NCI-H1436 (cell line): ENCODE measurements at regions not wholly inside any gene's neighbourhood (a gene's known extent, or its start where the extent isn't known, plus 50 kb on each side); places are given as distances from the start of the nearest gene placed in this dataset.

ENCODE experiments used
- DNase-seq: peaks from one replicate; lab custom pipeline; 2025; lab: John Stamatoyannopoulos, UW

DNA sequence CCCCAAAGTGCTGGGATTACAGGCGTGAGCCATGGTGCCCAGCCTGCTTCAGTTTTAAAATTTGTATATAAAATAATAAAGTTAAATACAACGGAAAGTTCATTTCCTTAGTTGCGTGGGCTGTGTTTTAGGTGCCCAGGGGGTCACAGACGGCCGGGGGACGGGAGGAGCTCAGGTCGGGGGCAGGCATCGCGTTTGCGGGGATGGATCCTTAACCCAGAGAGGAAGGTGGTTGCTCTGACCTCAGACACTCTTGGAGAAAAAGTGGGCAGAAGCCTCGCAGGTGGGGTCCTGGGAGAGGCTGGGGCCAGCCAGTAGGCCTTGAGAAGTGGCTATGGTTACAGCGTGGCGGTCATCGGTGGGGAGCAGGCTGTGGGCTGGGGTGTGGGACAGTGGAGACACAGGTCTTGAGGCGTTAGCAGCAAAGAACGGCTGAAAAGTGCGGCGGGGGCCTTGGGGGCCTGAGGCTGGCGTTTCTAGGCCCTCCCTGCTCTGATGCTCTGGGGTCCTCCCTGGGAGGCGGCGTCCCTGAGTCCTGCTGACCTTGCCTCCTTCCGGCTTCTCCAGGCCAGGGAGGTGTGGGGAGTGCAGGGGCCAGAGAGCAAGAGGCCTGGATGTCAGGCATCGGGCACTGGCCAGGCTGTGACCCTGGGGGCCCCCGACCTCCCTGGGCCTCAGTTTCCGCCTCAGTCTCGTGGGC, 54.4 kb downstream of the UNCX start:
- DNase-seq = no peak

DNA sequence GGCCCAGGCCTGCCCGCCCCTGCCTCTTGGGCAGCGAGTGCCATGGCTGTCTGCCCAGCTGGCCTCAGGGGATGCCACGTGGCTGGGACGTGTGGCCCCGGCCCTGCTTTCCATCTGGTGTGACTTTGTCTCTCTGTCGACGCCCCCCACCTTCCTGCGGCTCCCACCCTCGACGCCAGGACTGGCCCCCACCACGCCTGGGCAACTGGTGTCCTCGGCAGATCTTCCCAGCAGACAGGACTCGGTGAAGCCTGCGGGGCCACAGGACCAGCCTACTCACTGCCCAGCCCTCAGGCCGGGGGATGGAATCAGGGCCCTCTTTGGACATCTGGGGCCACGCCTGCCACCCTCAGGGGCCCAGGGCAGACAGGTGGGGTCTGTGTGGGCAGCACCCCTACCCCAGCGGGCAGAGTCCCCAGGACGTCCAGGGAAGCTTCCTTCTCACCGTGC, 55.1 kb downstream of the UNCX start:
- DNase-seq = no peak

DNA sequence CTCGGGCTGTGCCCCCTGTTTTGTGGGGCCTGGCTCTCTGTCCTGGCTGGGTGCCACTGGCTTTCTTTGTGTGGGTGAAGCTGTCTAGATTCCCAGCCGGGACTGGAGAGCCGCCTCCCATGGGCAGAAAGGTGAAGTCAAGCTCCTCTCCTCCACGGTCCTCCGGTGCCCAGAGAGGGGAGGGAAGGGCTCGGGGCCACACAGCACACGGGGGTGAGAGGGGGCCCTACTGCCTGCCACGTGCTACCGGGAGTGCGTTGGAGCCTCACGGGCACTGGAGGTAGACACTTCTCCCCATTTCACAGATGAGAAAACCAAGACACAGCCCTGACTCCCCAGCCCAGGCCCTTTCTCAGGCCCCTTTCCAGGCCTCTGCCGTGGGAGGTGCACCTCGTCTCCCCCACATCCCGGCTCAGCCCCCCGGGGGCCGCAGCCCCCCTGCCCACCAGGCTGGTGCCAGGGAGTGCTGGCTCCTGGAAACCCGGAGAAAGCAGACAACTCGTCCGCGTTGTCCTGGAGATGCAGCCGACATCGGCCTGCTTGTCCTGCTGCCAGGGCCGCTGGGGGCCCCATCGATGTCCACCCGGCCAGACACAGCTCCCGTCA, 55.8 kb downstream of the UNCX start:
- DNase-seq = no peak

DNA sequence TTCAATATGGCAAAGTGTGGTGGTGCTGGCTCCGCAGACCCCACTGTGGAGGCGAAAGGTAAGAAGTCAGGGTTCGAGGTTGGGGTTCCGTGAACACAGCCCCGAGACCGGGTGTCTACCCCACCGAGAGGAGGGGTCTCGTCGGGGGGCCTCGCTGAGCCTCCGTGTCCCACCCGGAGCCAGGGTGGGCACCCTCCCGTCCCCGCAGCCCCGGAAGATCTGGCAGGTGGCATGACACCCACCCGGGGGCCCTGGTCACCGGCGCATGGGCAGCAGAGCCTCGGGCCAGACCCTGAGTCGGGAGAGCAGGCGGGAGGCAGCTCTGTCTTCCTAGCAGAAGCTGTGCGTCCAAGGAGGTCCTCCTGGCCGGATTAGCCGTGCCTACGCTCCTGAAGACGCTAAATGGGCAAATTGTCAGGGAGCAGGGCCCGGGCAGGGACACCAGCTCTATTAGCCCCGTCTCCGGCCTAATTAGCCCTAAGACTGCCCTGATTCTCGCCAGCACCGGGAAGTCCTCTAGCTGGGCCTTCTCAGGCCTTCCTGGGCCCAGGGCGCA, 56.4 kb downstream of the UNCX start:
- no peak for DNase-seq

DNA sequence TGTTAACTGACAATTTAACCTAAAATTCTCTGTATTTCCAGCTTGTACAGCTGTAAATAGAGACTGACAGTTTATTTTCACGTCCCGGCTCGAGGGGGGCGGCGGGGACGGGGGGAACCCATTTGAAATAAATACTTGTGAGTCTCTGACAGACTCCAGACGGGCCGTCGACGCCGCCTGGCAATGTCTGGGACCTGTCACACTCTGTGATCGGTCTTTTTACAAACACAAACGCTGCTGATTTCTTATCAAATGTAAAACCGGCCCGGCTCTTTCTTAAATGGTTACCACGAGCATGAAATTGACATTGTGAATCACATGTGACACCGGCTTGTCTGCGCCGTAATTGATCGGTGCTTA, 57.0 kb downstream of the UNCX start:
- peak; percentile 20 for DNase-seq

DNA sequence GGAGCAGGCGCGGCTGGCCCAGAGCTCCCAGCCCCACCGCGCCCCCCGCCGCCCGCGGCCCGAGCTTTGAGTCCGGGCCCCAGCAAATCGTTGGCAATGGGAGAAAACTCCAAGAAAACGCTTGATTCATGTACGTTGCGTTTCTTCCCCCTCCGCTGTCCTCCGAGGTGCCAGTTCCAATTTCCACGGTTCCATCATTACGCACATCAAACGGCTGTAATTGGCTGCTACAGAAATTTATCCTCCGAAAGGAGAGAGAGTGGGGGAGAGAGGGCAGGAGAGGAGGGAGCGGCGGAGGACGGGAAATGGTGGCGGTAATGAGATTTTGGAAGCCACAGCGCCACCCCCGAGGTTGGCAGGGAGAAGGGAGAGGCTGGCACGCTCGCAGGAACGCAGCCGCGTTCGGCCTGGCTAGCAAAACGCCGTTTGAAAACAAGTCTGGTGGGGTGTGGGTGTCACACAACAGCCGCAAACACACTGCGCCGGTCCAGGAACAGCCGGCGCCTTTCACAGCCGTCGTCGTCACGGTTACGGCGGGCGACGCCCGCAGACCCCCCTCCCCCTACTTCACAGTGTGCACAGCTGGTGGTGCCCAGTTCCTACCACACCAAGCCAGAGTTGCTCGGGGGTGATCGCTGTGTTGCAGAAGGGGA, 57.5 kb downstream of the UNCX start:
- no peak for DNase-seq

DNA sequence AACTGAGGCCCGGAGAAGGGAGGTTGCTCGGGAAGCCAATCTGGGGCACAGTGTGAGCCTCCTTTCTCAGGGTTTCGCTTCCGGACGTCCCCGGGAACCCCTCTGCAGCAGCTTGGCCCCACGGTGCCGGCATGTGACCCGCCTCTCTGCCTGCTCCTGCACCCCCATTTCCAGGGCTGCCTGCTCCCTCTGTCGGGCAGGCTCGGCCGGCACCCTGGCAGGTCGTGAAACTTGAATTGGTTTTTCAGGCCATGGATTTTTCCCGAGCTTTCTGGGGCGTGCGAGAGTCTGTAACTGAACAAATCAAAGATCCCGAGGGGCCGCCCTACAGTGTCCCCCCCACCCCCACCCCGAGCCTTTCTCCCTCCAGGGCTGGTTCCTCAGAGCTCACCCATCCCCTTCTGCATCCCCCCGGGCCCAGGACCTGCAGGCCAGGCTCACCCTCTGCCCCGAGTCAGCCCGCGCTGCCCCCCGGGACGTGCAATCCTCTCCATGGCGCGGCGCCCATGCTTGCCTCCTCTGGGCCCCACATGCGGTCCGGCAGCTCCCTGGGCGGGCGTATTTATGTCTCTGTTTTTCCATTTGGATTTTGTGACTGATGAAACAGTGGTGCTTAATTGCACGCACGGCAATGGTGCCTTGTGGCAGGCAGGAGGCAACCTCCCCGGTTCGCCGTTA, 58.1 kb downstream of the UNCX start:
- DNase-seq = no peak

DNA sequence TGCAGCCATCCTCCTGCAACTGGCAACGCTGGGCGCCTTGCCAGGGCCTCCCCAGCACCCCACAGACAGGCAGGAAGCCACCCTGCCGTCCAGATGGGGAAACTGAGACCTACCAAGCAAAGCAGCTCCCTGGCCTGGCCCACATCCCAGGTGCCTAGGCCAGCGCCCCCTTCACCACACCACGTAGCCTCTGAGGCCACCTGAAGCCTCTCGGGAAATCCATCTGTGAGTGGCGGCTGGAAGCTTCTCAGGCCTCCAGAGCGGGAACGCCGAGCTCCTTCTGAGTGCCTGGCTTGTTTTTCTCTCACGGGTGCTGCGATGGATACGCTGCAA, 58.7 kb downstream of the UNCX start:
- DNase-seq = no peak

DNA sequence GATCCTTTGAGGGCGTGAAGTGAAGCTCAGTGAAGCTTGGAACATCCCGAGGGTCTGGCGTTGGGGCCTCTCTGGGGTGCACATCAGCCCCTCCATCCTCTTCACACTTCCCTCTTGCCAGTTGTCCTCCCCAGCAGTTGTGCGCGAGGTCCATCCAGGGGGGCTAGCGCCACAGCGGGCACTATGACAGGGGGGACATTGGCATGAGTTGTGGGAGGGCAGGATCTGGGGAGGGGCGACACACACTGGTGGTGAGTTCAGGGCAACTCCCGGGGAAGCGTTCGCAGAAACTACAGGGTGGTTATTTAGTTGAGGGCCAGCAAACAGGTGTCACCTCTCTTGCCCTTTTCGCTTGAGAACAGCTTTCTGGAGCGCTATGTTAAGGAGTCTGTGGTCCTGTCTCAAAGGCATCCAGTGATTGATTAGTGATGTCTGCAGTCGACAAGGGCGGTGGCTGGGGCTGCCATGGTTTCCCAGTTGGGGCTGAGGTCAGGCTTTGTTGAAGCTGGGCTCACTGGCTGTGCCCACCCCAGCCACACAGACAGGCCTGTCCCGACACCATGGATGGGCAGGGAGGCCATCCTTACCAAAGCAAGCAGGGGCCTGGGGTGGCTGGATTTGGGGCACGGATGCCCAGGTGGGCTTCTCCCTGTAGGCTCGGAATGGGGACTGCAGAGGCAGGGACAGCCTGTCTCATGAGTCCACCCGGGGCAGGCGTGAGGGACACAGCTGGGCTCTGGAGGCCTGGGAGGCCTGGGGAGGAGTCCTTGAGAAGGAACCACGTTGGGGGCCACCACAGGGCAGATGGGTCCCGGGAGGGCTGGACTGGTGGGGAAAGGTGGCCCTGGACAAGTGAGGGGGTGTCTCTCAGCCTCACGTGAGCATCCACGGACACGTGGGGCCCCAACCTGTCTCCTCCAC, 59.4 kb downstream of the UNCX start:
- no peak for DNase-seq

DNA sequence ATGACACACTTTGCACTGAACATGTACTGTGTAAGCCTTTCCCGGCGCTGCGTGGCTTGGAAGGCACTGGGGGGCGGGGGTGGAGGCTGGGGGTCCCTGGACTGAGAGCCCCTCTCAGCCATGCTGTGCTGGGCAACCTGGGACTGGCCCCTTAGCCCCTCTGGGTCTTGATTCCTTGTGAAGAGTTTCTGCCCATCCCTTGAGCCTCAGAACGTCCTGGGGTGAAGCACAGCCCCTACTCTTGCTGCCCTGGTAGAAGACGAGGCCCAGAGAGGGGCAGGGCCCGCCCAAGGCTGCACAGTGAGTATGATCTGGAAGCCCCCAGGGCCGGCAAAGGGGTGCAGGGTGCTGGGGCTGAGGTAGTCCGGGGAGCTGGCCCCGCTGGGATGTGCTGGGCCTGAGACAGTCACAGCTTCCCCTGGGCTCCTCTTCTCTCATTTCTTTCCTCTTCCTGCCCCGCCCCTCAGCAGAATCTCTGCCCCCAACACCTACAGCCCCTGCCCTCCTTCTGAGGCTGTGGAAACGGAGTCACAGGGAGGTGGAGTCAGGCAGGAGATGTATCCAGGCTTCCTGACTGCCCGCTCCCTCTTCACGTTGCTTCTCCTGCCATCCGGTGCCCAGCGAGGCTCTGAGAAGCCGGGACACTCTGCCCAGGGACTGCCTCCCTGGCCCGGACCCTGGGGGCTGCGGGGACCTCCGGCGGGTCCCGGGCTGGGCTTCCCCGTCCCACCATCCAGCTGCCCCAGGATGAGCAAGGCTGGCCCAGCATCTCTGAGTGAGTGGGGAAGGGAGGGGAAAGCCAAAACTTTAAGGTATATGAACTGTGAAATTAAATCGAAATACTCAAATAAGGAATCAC, 60.5 kb downstream of the UNCX start:
- no peak for DNase-seq

DNA sequence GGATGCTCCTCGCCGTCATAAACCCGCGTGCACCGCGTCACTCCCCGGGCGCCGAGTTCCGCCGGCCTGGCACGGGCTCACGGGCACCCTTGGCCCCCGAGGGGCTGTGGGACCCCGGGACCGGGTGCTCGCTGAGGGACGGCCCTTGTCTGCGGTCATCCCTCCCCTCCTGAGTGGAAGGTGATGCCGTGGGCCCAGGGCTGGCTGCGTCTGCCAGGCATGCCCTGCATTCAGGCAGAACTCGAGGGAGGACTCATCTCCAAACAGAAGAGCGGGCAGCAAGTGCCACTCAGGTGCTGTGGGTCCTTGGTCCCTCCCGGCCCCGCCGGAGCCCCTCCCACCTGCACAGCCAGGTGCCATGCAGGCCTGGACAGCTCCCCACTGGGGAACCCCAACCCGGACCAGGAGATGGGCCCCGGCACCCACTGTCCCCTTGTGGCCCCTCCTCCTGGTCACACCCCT, 61.3 kb downstream of the UNCX start:
- no peak for DNase-seq

DNA sequence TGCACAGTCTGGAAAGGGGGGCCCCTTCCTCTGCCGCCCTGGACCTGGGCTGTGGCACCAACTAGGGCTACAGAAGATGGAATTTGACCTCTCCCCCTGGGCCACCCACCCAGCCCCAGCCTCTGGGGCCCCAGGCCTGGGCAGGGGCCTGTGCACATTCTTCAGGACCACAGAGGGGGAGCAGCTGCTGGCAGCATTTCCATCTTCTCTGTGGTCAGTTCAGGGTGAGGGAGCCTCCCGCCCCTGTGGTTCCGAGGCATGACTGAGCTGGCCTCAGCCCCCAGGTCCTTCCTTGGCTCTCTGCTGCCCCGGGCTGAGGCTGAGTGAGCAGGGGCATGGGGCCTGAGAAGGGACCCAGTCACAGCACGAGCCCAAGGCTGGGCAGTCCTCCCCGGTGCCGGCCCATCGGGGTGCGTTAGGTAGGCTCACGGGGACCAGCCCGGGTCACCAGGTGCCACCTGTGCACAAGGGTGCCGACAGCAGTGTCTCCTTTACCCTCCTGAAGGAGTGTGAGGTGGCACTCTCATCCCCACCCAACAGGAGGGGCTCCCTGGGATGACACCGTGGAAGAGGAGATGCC, 63.2 kb downstream of the UNCX start:
- DNase-seq = no peak

DNA sequence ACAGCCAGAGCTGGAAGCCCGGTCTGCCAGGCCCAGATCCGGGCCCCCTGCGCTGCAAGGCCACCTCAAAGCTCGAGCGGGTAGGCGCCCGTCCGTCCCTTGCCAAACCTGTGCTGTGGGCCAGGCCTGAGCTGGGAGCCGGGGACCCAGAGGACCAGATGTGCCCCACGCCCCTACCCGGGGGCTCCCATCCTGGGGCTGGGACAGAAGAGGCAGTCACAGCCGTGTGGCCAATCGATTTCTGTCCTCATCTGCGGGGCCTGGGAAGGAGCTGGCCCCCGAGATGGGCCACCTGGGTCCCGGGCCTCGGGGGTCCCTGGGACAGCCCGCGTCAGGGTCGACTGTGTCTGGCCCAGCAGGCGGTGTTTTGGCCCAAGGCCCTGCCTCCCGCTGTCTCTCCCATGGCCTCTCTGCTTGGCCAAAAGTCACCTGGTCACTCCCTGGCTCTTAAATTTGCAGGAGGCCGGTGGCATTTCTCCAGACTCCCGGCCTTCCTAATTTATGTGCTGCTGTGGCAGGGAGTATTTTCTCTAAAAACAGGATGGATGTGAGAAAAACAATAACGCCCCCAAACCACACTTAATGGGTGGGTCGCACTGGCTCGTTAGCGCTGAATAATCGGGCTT, 63.8 kb downstream of the UNCX start:
- DNase-seq = no peak

DNA sequence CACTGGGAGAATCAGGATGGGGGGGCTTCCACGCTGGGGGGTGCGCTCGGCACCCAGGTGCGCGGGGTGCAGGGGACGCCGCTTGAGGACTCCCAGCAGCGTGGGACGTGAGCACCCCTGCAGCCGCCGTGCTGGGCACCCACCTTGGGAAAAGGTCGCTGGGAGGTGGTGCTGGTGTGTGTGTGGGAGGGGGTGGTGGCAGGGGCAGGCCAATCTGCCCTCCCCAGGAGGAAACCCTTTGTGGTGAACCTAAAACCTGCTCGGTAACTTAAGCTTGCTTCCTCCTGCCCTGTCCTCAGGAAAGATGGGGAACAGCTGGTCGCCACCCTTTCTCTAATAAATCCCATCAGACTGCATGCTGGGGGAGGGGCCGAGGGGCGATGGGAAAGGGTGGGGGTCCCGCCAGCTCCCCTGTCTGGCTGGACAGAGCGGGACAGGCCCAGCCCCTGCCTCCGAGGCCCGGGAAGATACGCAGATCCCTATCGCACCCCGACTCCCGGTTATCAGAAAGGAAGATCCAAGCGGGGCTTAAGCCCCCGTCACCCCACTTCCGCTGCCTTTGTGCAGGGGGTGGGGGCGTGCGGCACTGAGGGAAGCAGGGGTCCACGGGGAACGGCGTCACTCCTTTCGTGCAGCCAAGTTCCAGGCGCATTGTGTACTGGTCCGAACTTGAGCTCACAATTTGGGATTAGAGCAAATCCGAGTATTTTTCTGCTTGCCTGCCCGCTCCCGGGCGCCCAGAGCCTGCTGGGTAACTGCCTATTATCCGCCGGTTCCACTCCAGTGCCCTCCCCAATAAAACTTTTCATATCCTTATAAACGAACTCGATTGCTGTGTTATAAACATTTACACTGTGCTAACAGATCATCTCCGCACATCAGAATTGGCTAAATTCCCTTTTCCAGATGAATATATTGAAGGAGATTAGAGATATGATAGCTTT, 64.6 kb downstream of the UNCX start:
- DNase-seq = no peak

DNA sequence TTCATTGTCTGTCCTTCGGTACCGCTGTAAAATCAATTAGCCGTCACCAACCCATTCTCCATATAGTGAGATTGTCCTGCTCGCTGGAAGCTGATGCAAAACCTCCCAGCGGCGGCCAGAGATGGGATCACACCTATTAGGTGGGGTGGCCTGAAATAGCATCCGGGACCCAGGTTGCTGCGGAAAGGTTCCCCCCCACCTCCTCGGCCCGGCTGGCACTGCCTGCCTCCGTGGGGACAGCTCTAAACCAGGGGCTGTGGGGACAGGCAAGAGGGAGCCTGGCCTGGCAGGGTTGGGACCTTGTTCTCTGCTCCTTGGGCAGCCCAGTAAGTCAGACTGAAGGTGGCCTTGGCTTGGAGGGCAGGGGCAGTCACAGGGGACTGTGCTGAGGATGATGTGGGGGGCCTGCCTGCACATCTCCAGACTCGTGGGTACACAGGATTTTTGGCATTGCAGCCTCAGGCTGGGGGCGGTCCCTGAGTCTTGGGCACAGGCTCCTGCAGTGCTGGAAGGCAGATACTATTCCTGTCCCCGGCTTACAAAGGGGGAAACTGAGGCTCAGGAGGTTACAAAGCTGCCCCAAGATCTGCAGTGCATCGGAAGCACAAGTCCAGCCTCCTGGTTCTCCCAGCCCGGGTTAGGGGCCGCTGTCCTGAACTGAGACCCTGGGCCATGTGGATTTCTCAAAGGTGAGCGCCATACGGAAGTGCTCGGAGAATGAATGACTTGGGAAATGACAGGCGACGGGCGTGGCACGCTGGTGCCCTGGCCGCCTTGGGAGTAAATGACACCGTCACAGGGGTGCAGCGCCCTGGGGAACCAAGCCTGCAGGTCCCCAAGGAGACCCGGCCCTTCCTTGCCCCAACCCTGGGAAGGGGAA, 65.6 kb downstream of the UNCX start:
- no peak for DNase-seq

DNA sequence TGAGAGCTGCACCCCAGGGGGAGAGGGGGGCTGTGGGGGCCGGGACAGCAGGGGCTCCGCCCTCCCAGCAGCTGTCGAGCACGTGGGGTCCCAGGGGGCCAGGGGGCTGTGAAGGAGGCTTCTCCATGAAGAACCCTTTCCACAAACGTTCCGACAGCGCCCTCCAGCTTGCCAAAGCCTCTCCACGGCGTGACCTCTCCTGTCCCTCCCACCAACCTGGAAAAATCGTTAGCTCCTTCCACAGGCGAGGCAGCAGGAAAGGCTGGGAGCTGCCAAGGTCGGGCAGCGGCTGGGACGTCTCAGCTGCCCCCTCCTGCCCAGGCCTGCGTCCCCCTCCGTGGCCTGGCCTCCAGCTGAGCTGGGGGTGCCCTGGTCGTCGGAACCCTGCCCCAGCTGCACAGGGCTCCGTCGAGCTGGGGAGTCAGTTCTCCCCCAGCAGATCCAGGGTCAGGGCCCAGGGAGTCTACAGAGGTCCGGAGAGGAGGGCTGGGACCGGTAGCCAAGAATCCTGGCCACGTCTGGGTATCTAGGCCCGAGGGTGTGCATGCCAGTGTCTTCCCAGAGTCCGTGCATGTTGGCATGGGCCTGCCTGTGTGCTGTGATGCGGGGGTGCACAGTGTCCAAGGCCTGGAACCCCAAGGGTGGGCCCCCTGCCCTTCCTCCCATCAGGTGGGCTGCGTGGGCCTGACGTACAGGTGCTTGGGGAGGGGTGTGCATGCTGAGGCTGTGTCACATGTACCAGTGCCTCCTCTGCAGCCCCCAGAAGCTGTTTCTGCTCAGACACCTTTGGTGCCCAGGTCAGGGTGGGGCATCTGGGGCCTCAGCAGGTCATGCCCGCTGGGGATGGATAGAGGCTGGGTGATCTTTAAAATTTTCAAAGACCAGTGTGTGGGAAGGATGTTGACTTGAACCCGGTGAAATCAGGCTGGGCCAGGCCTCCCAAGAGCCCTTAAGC, 66.5 kb downstream of the UNCX start:
- DNase-seq = peak; percentile 26
